Endodermal cell (in vitro differentiated cells): ENCODE measurements at regions not wholly inside any gene's neighbourhood (a gene's known extent, or its start where the extent isn't known, plus 50 kb on each side); places are given as distances from the start of the nearest gene placed in this dataset.

ENCODE experiments used
- DNase-seq: peaks from one replicate; pipeline ENCODE4 v3.0.0-alpha.2; 2017
- H3K27ac ChIP-seq: 2 replicates; pipeline ENCODE4 v1.5.1; 2013; ENCODE audit warnings: mild to moderate bottlenecking, low read depth, low read length, moderate library complexity
- H3K27me3 ChIP-seq: 2 replicates; pipeline ENCODE4 v1.6.1; 2013; ENCODE audit warnings: mild to moderate bottlenecking, low read length, moderate library complexity; ENCODE audit not compliant: insufficient read depth, control insufficient read depth, poor library complexity, severe bottlenecking
- H3K36me3 ChIP-seq: 2 replicates; pipeline ENCODE4 v1.7.0; 2013; ENCODE audit warnings: mild to moderate bottlenecking, low read length, moderate library complexity; ENCODE audit not compliant: control insufficient read depth, insufficient read depth
- H3K4me1 ChIP-seq: one replicate; pipeline ENCODE4 v1.7.0; 2013; ENCODE audit warnings: low read length; ENCODE audit not compliant: control insufficient read depth, insufficient read depth
- H3K4me3 ChIP-seq: 2 replicates; pipeline ENCODE4 v1.5.1; 2013; ENCODE audit warnings: mild to moderate bottlenecking, low read length, moderate library complexity
- H3K9ac ChIP-seq: 2 replicates; pipeline ENCODE4 v1.6.1; 2013; ENCODE audit warnings: mild to moderate bottlenecking, low read length, moderate library complexity; ENCODE audit not compliant: poor library complexity, severe bottlenecking; ENCODE audit errors: extremely low read depth
- H3K9me3 ChIP-seq: 2 replicates; pipeline ENCODE4 v1.6.1; 2013; ENCODE audit warnings: mild to moderate bottlenecking, low read length, moderate library complexity; ENCODE audit not compliant: control insufficient read depth
- H3K27ac Mint-ChIP-seq: 2 replicates; pipeline ENCODE4 v1.8.0; 2020; ENCODE audit warnings: mixed read lengths
- H3K27me3 Mint-ChIP-seq: 2 replicates; pipeline ENCODE4 v1.8.0; 2021; ENCODE audit warnings: mild to moderate bottlenecking, mixed read lengths; ENCODE audit not compliant: insufficient read depth
- H3K36me3 Mint-ChIP-seq: 2 replicates; pipeline ENCODE4 v1.8.0; 2020; ENCODE audit warnings: low read depth, mixed read lengths
- H3K4me1 Mint-ChIP-seq: 2 replicates; pipeline ENCODE4 v1.8.0; 2020; ENCODE audit warnings: mixed read lengths
- H3K4me3 Mint-ChIP-seq: 2 replicates; pipeline ENCODE4 v1.8.0; 2020; ENCODE audit warnings: mild to moderate bottlenecking, moderate library complexity, mixed read lengths
- H3K9me3 Mint-ChIP-seq: 2 replicates; pipeline ENCODE4 v1.8.0; 2020; ENCODE audit warnings: mild to moderate bottlenecking, mixed read lengths
- WGBS, 2 experiments: methylation state at CpG; one replicate each; pipeline versions ENCODE4 v1.1.5 to v1.1.7; 2013; ENCODE audit warnings: missing lambda C conversion rate in 2 of 2, mixed read lengths in 1 of 2; ENCODE audit not compliant: insufficient coverage in 1 of 2, insufficient read length in 1 of 2; 5-methylcytosine and 5-hydroxymethylcytosine counted together
- TF ChIP-seq, protein P1 (sequence below): fragments of 200-600 bp; sonication (generic); conservative IDR thresholded peaks from 2 replicates; pipeline ENCODE4 v1.5.0; 2021; ENCODE audit warnings: antibody characterized with exemption, mild to moderate bottlenecking

DNA sequence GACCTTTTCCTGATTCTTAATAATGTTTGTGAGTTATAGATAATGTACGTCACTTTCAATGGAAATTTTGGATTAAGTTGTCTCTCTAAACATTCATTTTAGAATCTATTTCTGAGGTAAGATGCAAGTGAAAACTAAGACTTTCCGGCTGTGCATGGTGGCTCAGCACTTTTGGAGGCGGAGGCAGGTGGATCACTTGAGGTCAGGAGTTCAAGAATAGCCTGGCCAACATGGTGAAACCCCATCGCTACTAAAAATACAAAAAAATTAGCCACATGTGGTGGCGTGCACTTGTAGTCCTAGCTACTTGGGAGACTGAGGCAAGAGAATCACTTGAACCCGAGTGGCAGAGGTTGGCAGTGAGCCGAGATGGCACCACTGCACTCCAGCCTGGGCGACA, 524.6 kb upstream of the SLIT2 start:
- Histone ChIP-seq H3K4me1 (no peaks in the 10 kb centered on the region), H3K9ac (no peak overlapping the region), H3K27ac (no peak overlapping the region), H3K27me3 (peaks cover 5% of the 10 kb centered on the region), H3K9me3 (no peaks in the 10 kb centered on the region), H3K36me3 (no peaks in the 10 kb centered on the region), H3K4me3 (no peak overlapping the region)
- H3K27me3 Mint-ChIP-seq = no peaks in the 10 kb centered on the region
- TF ChIP-seq, protein P1, sequence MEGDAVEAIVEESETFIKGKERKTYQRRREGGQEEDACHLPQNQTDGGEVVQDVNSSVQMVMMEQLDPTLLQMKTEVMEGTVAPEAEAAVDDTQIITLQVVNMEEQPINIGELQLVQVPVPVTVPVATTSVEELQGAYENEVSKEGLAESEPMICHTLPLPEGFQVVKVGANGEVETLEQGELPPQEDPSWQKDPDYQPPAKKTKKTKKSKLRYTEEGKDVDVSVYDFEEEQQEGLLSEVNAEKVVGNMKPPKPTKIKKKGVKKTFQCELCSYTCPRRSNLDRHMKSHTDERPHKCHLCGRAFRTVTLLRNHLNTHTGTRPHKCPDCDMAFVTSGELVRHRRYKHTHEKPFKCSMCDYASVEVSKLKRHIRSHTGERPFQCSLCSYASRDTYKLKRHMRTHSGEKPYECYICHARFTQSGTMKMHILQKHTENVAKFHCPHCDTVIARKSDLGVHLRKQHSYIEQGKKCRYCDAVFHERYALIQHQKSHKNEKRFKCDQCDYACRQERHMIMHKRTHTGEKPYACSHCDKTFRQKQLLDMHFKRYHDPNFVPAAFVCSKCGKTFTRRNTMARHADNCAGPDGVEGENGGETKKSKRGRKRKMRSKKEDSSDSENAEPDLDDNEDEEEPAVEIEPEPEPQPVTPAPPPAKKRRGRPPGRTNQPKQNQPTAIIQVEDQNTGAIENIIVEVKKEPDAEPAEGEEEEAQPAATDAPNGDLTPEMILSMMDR = no peak
- WGBS, 2 experiments = 89 to 95% methylated on average over 6 to 8 of the region's 8 CpGs
- no peaks in the 10 kb centered on the region for H3K36me3 Mint-ChIP-seq
- no peak overlapping the region for H3K4me3 Mint-ChIP-seq
- DNase-seq = no peak
- H3K9me3 Mint-ChIP-seq = peaks cover 6% of the 10 kb centered on the region
- no peak overlapping the region for H3K27ac Mint-ChIP-seq
- H3K4me1 Mint-ChIP-seq = peaks cover 5% of the 10 kb centered on the region

DNA sequence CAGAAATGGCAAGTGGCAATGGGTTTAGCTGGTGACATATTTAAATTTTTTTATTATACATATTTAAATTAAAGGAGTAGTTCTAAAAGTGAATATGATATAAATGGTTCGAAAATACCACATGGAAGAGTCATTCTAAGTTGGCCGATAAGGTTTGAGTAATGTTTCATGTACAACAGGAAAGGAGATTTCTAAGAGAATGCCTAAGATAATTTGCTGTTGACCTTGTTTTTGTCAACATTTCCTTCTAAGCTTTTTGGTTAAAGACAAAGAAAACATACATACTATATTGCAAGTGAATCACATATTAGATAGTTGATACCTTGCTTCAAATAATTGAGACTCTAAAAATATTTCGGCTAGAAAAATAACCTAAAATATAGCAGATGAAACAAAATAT, 526.6 kb upstream of the SLIT2 start:
- Histone ChIP-seq H3K27ac (no peak overlapping the region), H3K27me3 (peaks cover 5% of the 10 kb centered on the region), H3K4me1 (peaks cover 4% of the 10 kb centered on the region), H3K4me3 (no peak overlapping the region), H3K36me3 (no peaks in the 10 kb centered on the region), H3K9ac (no peak overlapping the region), H3K9me3 (no peaks in the 10 kb centered on the region)
- WGBS, 2 experiments = 83 to 100% methylated on average over 2 of the region's 3 CpGs
- H3K36me3 Mint-ChIP-seq = no peaks in the 10 kb centered on the region
- TF ChIP-seq, protein P1 = no peak
- H3K4me3 Mint-ChIP-seq = no peak overlapping the region
- peaks cover 5% of the 10 kb centered on the region for H3K4me1 Mint-ChIP-seq
- no peaks in the 10 kb centered on the region for H3K27me3 Mint-ChIP-seq
- H3K9me3 Mint-ChIP-seq = no peaks in the 10 kb centered on the region
- DNase-seq = no peak
- no peak overlapping the region for H3K27ac Mint-ChIP-seq

DNA sequence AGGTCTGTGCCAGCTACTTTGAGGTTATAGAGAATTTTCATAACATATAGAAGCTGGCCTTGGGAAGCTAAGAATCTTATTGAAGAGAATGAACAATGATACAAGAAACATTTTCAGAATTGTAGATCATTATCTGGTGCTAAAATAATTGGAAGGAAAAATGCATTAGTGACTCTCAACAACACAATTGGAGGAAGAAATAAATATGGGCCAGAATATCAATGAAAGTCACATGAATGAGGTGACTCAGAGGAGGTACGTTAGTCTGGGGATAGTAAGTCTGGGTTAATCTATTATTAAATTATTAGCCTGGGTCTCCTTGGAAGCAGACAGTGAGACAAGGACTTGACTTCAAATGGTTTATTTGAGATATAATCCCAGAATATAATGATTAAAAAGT, 529.3 kb upstream of the SLIT2 start:
- TF ChIP-seq, protein P1 = no peak
- DNase-seq = no peak
- Histone ChIP-seq H3K36me3 (no peaks in the 10 kb centered on the region), H3K27me3 (peaks cover 5% of the 10 kb centered on the region), H3K9me3 (no peaks in the 10 kb centered on the region), H3K27ac (no peak overlapping the region), H3K4me3 (no peak overlapping the region), H3K4me1 (peaks cover 4% of the 10 kb centered on the region), H3K9ac (no peak overlapping the region)
- no peaks in the 10 kb centered on the region for H3K36me3 Mint-ChIP-seq
- H3K9me3 Mint-ChIP-seq = peaks cover 3% of the 10 kb centered on the region
- WGBS, 2 experiments = 83 to 97% methylated on average over 1 of the region's 1 CpG
- no peak overlapping the region for H3K4me3 Mint-ChIP-seq
- H3K4me1 Mint-ChIP-seq = no peaks in the 10 kb centered on the region
- H3K27me3 Mint-ChIP-seq = no peaks in the 10 kb centered on the region
- no peak overlapping the region for H3K27ac Mint-ChIP-seq
